H1 (cell line): ENCODE measurements at regions not wholly inside any gene's neighbourhood (a gene's known extent, or its start where the extent isn't known, plus 50 kb on each side); places are given as distances from the start of the nearest gene placed in this dataset.

ENCODE experiments used
- NANOG ChIP-seq: IDR thresholded peaks from 2 replicates; pipeline ENCODE4 v1.6.1; 2011; ENCODE audit warnings: low read length, low read depth, mild to moderate bottlenecking, inconsistent platforms; ENCODE audit not compliant: insufficient read depth, poor library complexity, severe bottlenecking
- TF ChIP-seq, protein P1 (sequence below): IDR thresholded peaks from 2 replicates; pipeline ENCODE4 v1.6.1; 2012; ENCODE audit warnings: inconsistent platforms

DNA sequence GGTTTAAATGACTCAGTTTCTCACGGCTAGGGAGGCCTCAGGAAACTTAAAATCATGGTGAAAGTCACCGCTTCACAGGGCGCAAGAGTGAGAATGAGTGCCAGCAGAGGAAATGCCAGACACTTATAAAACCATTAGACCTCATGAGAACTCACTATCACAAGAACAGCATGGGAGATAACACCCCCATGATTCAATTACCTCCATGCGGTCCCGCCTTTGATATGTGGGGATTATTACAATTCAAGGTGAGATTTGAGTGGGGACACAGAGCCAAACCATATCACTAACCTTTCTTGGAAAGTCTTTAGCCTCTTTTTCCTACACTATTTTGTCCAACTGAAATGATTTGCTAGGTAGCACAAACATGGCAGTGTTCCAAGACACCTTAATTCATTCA lies 533.9 kb upstream of the NUDT12 start (continued):
- TF ChIP-seq NANOG, result no peak
- TF ChIP-seq, protein P1, sequence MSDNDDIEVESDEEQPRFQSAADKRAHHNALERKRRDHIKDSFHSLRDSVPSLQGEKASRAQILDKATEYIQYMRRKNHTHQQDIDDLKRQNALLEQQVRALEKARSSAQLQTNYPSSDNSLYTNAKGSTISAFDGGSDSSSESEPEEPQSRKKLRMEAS, result no peak
- TF ChIP-seq, all 59 proteins: peak for 0
